ENCODE measurements at regions not wholly inside any gene's neighbourhood (a gene's known extent, or its start where the extent isn't known, plus 50 kb on each side); places are given as distances from the start of the nearest gene placed in this dataset.
"Not testable (repeated sequence)": the region's sequence is repeated elsewhere in the genome, so short reads cannot be mapped to it uniquely, and the experiment has no call there.

GRCh38 chr1:232715154-232715553 is 85.2 kb upstream of the SIPA1L2 start:
- Histone ChIP-seq H3K4me3 (ENCODE audit: low read depth, low read length) (no peak overlapping the region), H3K9me3 (ENCODE audit: control insufficient read depth in 2 of 2, low read length in 2 of 2) (no peaks in the 10 kb centered on the region), H3K4me1 (ENCODE audit: control insufficient read depth, insufficient read depth, low read length, poor library complexity, severe bottlenecking) (no peaks in the 10 kb centered on the region), H3K27ac (ENCODE audit: insufficient read depth, low read length, poor library complexity, severe bottlenecking) (no peak overlapping the region), H3K27me3 (ENCODE audit: control insufficient read depth, insufficient read depth, low read length) (no peaks in the 10 kb centered on the region), H3K36me3 (ENCODE audit: control insufficient read depth, insufficient read depth, low read length) (no peaks in the 10 kb centered on the region)
- H3K9me3 Mint-ChIP-seq = peaks cover 0 to 8% (median 2%) of the 10 kb centered on the region in 7 donors
- DNase-seq (no peak), ATAC-seq (ENCODE audit: low read depth in 2 of 2) (no peak)
- H3K27ac Mint-ChIP-seq = no peak overlapping the region
- H3K4me3 Mint-ChIP-seq = no peak overlapping the region
- no peaks in the 10 kb centered on the region for H3K4me1 Mint-ChIP-seq
- no peaks in the 10 kb centered on the region for H3K36me3 Mint-ChIP-seq
- peaks cover 10% of the 10 kb centered on the region for H3K27me3 Mint-ChIP-seq

- H3K27ac Mint-ChIP-seq; ATAC-seq (ENCODE audit: low read depth in 2 of 2); H3K4me3 Mint-ChIP-seq; H3K4me1 ChIP-seq (ENCODE audit: control insufficient read depth, insufficient read depth, low read length, poor library complexity, severe bottlenecking); H3K9me3 Mint-ChIP-seq; H3K9me3 ChIP-seq (ENCODE audit: control insufficient read depth in 2 of 2, low read length in 2 of 2); H3K27me3 Mint-ChIP-seq; H3K4me3 ChIP-seq (ENCODE audit: low read depth, low read length); DNase-seq; H3K4me1 Mint-ChIP-seq; H3K27me3 ChIP-seq (ENCODE audit: control insufficient read depth, insufficient read depth, low read length); H3K36me3 ChIP-seq (ENCODE audit: control insufficient read depth, insufficient read depth, low read length); H3K27ac ChIP-seq (ENCODE audit: insufficient read depth, low read length, poor library complexity, severe bottlenecking); H3K36me3 Mint-ChIP-seq: not testable (repeated sequence)
Measured at GRCh38 chr1:232717911-232718310, 87.3 kb upstream of the MAP10 start.

- H3K4me3 ChIP-seq (ENCODE audit: low read depth, low read length) = no peak overlapping the region
Measured at GRCh38 chr1:232718928-232719927, 86.0 kb upstream of the MAP10 start.

GRCh38 chr1:232722626-232723025 is 82.6 kb upstream of the MAP10 start:
- peaks cover 0 to 8% (median 2%) of the 10 kb centered on the region in 4 donors for H3K4me1 Mint-ChIP-seq
- no peak overlapping the region for H3K4me3 Mint-ChIP-seq
- Histone ChIP-seq H3K4me1 (ENCODE audit: control insufficient read depth, insufficient read depth, low read length, poor library complexity, severe bottlenecking) (no peaks in the 10 kb centered on the region), H3K27me3 (ENCODE audit: control insufficient read depth, insufficient read depth, low read length) (no peaks in the 10 kb centered on the region), H3K4me3 (ENCODE audit: low read depth, low read length) (no peak overlapping the region), H3K9me3 (ENCODE audit: control insufficient read depth in 2 of 2, low read length in 2 of 2) (no peaks in the 10 kb centered on the region), H3K27ac (ENCODE audit: insufficient read depth, low read length, poor library complexity, severe bottlenecking) (no peak overlapping the region), H3K36me3 (ENCODE audit: control insufficient read depth, insufficient read depth, low read length) (no peaks in the 10 kb centered on the region)
- peaks cover 6% of the 10 kb centered on the region for H3K27me3 Mint-ChIP-seq
- H3K36me3 Mint-ChIP-seq = no peaks in the 10 kb centered on the region
- ATAC-seq (ENCODE audit: low read depth in 2 of 2) = no peak
- H3K9me3 Mint-ChIP-seq = peaks cover 0 to 4% (median 2%) of the 10 kb centered on the region in 7 donors
- H3K27ac Mint-ChIP-seq = no peak overlapping the region
- DNase-seq = no peak

More at GRCh38 chr1:232718928-232719927, 86.0 kb upstream of the MAP10 start:
- H3K27me3 Mint-ChIP-seq = peaks cover 6% of the 10 kb centered on the region
- no peaks in the 10 kb centered on the region for H3K4me1 ChIP-seq (ENCODE audit: control insufficient read depth, insufficient read depth, low read length, poor library complexity, severe bottlenecking)
- no peaks in the 10 kb centered on the region for H3K36me3 ChIP-seq (ENCODE audit: control insufficient read depth, insufficient read depth, low read length)
- H3K9me3 Mint-ChIP-seq = peaks cover 0 to 4% (median 4%) of the 10 kb centered on the region in 7 donors
- no peak overlapping the region for H3K4me3 Mint-ChIP-seq
- H3K27me3 ChIP-seq (ENCODE audit: control insufficient read depth, insufficient read depth, low read length) = no peaks in the 10 kb centered on the region
- no peak for DNase-seq
- no peaks in the 10 kb centered on the region for H3K9me3 ChIP-seq (ENCODE audit: control insufficient read depth in 2 of 2, low read length in 2 of 2)
- no peak overlapping the region for H3K27ac ChIP-seq (ENCODE audit: insufficient read depth, low read length, poor library complexity, severe bottlenecking)
- H3K4me1 Mint-ChIP-seq = no peaks in the 10 kb centered on the region
- no peak overlapping the region for H3K27ac Mint-ChIP-seq
- ATAC-seq (ENCODE audit: low read depth in 2 of 2) = no peak
- H3K36me3 Mint-ChIP-seq = no peaks in the 10 kb centered on the region

- no peak for ATAC-seq (ENCODE audit: low read depth in 2 of 2)
- Histone ChIP-seq H3K36me3 (ENCODE audit: control insufficient read depth, insufficient read depth, low read length) (no peaks in the 10 kb centered on the region), H3K27ac (ENCODE audit: insufficient read depth, low read length, poor library complexity, severe bottlenecking) (no peak overlapping the region), H3K4me3 (ENCODE audit: low read depth, low read length) (no peak overlapping the region), H3K4me1 (ENCODE audit: control insufficient read depth, insufficient read depth, low read length, poor library complexity, severe bottlenecking) (no peaks in the 10 kb centered on the region), H3K27me3 (ENCODE audit: control insufficient read depth, insufficient read depth, low read length) (no peaks in the 10 kb centered on the region), H3K9me3 (ENCODE audit: control insufficient read depth in 2 of 2, low read length in 2 of 2) (no peaks in the 10 kb centered on the region)
- Mint-ChIP-seq H3K36me3 (no peaks in the 10 kb centered on the region), H3K9me3 (peaks cover 0 to 3% (median 0%) of the 10 kb centered on the region in 7 donors), H3K27ac (no peak overlapping the region), H3K4me1 (peaks cover 0 to 8% (median 4%) of the 10 kb centered on the region in 4 donors), H3K4me3 (no peak overlapping the region), H3K27me3 (peaks cover 8% of the 10 kb centered on the region)
- DNase-seq = no peak
Measured at GRCh38 chr1:232725305-232726047, 79.7 kb upstream of the MAP10 start.

GRCh38 chr1:232726048-232726779 is 79.0 kb upstream of the MAP10 start:
- H3K27ac Mint-ChIP-seq = peak overlapping the region in 1 of 3 donors; percentile 23
- ATAC-seq (ENCODE audit: low read depth in 2 of 2) = no peak

GRCh38 chr1:232728507-232729263 is 76.5 kb upstream of the MAP10 start:
- no peak for ATAC-seq (ENCODE audit: low read depth in 2 of 2)
- DNase-seq = no peak
- Histone ChIP-seq H3K9me3 (ENCODE audit: control insufficient read depth in 2 of 2, low read length in 2 of 2) (no peaks in the 10 kb centered on the region), H3K4me1 (ENCODE audit: control insufficient read depth, insufficient read depth, low read length, poor library complexity, severe bottlenecking) (no peaks in the 10 kb centered on the region), H3K36me3 (ENCODE audit: control insufficient read depth, insufficient read depth, low read length) (no peaks in the 10 kb centered on the region), H3K4me3 (ENCODE audit: low read depth, low read length) (no peak overlapping the region), H3K27ac (ENCODE audit: insufficient read depth, low read length, poor library complexity, severe bottlenecking) (no peak overlapping the region), H3K27me3 (ENCODE audit: control insufficient read depth, insufficient read depth, low read length) (no peaks in the 10 kb centered on the region)
- Mint-ChIP-seq H3K27ac (no peak overlapping the region), H3K36me3 (no peaks in the 10 kb centered on the region), H3K9me3 (peaks cover 0 to 3% (median 0%) of the 10 kb centered on the region in 7 donors), H3K4me3 (no peak overlapping the region), H3K27me3 (peaks cover 10% of the 10 kb centered on the region), H3K4me1 (peaks cover 0 to 8% (median 4%) of the 10 kb centered on the region in 4 donors)

More at GRCh38 chr1:232726048-232726779, 79.0 kb upstream of the MAP10 start:
- Histone ChIP-seq H3K4me1 (ENCODE audit: control insufficient read depth, insufficient read depth, low read length, poor library complexity, severe bottlenecking) (no peaks in the 10 kb centered on the region), H3K27me3 (ENCODE audit: control insufficient read depth, insufficient read depth, low read length) (no peaks in the 10 kb centered on the region), H3K4me3 (ENCODE audit: low read depth, low read length) (no peak overlapping the region), H3K36me3 (ENCODE audit: control insufficient read depth, insufficient read depth, low read length) (no peaks in the 10 kb centered on the region), H3K27ac (ENCODE audit: insufficient read depth, low read length, poor library complexity, severe bottlenecking) (no peak overlapping the region), H3K9me3 (ENCODE audit: control insufficient read depth in 2 of 2, low read length in 2 of 2) (no peaks in the 10 kb centered on the region)
- DNase-seq = no peak
- Mint-ChIP-seq H3K27me3 (peaks cover 10% of the 10 kb centered on the region), H3K4me3 (no peak overlapping the region), H3K36me3 (no peaks in the 10 kb centered on the region), H3K4me1 (peaks cover 0 to 8% (median 4%) of the 10 kb centered on the region in 4 donors), H3K9me3 (peaks cover 0 to 3% (median 0%) of the 10 kb centered on the region in 7 donors)

Measured in CD4-positive, CD25-positive, alpha-beta regulatory T cell (primary cell).